Progenitor cell of endocrine pancreas (in vitro differentiated cells): ENCODE measurements at regions not wholly inside any gene's neighbourhood (a gene's known extent, or its start where the extent isn't known, plus 50 kb on each side); places are given as distances from the start of the nearest gene placed in this dataset.

Source experiments
- DNase-seq: peaks from one replicate; pipeline ENCODE4 v3.0.0; 2021; ENCODE audit warnings: low spot score; ENCODE audit not compliant: unreplicated experiment
- H3K27ac Mint-ChIP-seq: 2 replicates; pipeline ENCODE4 v1.8.0; 2021; ENCODE audit warnings: mild to moderate bottlenecking, moderate library complexity, mixed read lengths
- H3K27me3 Mint-ChIP-seq: 2 replicates; pipeline ENCODE4 v1.8.0; 2021; ENCODE audit warnings: mixed read lengths
- H3K36me3 Mint-ChIP-seq: 2 replicates; pipeline ENCODE4 v1.8.0; 2022; ENCODE audit warnings: mixed read lengths; ENCODE audit not compliant: insufficient read depth
- H3K4me1 Mint-ChIP-seq: 2 replicates; pipeline ENCODE4 v1.8.0; 2021; ENCODE audit warnings: low read depth, mixed read lengths
- H3K4me3 Mint-ChIP-seq: 2 replicates; pipeline ENCODE4 v1.8.0; 2021; ENCODE audit warnings: low read depth, mild to moderate bottlenecking, moderate library complexity, mixed read lengths
- H3K9me3 Mint-ChIP-seq: 2 replicates; pipeline ENCODE4 v1.8.0; 2021; ENCODE audit warnings: low read depth, mixed read lengths
- TF ChIP-seq, protein P1 (sequence below): fragments of 200-600 bp; sonication (generic); IDR thresholded peaks from one replicate; pipeline ENCODE4 v1.5.0; 2021; ENCODE audit warnings: antibody characterized with exemption, mild to moderate bottlenecking; ENCODE audit not compliant: unreplicated experiment

GRCh38 chr2:8378016-8378810 is 303.6 kb upstream of the ID2 start:
- peaks cover 2% of the 10 kb centered on the region for H3K4me1 Mint-ChIP-seq
- no peak overlapping the region for H3K27ac Mint-ChIP-seq
- TF ChIP-seq, protein P1, sequence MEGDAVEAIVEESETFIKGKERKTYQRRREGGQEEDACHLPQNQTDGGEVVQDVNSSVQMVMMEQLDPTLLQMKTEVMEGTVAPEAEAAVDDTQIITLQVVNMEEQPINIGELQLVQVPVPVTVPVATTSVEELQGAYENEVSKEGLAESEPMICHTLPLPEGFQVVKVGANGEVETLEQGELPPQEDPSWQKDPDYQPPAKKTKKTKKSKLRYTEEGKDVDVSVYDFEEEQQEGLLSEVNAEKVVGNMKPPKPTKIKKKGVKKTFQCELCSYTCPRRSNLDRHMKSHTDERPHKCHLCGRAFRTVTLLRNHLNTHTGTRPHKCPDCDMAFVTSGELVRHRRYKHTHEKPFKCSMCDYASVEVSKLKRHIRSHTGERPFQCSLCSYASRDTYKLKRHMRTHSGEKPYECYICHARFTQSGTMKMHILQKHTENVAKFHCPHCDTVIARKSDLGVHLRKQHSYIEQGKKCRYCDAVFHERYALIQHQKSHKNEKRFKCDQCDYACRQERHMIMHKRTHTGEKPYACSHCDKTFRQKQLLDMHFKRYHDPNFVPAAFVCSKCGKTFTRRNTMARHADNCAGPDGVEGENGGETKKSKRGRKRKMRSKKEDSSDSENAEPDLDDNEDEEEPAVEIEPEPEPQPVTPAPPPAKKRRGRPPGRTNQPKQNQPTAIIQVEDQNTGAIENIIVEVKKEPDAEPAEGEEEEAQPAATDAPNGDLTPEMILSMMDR: no peak

DNA sequence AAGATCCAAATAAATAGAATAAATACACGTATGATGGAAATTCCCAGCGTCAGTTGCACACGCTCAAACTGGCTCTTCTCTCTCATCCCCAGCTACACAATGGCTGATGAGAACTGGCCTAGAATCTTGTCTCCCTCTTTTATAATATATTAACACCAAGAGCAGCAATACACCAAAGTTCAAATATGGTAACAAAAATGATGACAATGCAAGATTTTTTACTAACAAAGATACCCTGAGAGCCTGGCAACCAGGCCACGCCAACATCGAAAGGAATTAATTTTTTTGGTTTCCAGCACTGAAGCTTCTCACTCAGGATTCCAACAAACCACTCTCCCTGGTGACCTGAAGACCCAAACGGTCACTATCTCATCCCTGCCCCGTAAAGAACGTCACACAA is 302.7 kb upstream of the ID2 start:
- TF ChIP-seq, protein P1: no peak
- Mint-ChIP-seq H3K27ac (no peak overlapping the region), H3K4me1 (peaks cover 2% of the 10 kb centered on the region), H3K9me3 (peaks cover 3% of the 10 kb centered on the region), H3K4me3 (no peak overlapping the region), H3K36me3 (no peaks in the 10 kb centered on the region), H3K27me3 (peaks cover 2% of the 10 kb centered on the region)
- DNase-seq: no peak

More at GRCh38 chr2:8378016-8378810, 303.6 kb upstream of the ID2 start:
- Mint-ChIP-seq H3K27me3 (no peaks in the 10 kb centered on the region), H3K4me3 (no peak overlapping the region), H3K36me3 (peaks cover 2% of the 10 kb centered on the region), H3K9me3 (peaks cover 6% of the 10 kb centered on the region)
- DNase-seq: no peak

- no peak overlapping the region for H3K4me3 Mint-ChIP-seq
- H3K36me3 Mint-ChIP-seq: no peaks in the 10 kb centered on the region
- H3K27ac Mint-ChIP-seq: no peak overlapping the region
- TF ChIP-seq, protein P1: no peak
- H3K4me1 Mint-ChIP-seq: peaks cover 2% of the 10 kb centered on the region
- H3K27me3 Mint-ChIP-seq: peaks cover 2% of the 10 kb centered on the region
- peaks cover 3% of the 10 kb centered on the region for H3K9me3 Mint-ChIP-seq
- DNase-seq: no peak
Observed at GRCh38 chr2:8379549-8379948, 302.3 kb upstream of the ID2 start.

- H3K4me3 Mint-ChIP-seq: no peak overlapping the region
- no peaks in the 10 kb centered on the region for H3K9me3 Mint-ChIP-seq
- H3K27ac Mint-ChIP-seq: no peak overlapping the region
Observed at GRCh38 chr2:8380026-8380425, 301.8 kb upstream of the ID2 start.

DNA sequence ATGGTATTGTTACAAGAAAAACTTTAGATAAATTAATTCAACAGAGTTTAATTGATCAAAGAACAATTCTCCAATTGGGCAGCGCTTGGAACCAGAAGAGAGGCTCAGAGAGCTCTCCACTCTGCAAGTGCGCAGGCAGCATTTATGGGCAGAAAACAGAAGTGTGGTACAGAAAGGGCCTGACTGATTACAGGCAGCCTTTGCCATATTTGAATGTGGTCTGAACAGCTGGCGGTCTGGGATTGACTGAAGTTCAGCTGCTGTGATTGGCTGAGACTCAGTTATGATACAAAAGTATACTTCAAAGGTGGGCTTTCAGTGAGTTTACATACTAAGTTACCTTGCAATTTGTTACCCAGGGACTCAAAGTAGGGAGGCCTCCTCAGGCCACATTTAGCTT is 301.3 kb upstream of the ID2 start:
- H3K9me3 Mint-ChIP-seq: no peaks in the 10 kb centered on the region
- peaks cover 2% of the 10 kb centered on the region for H3K4me1 Mint-ChIP-seq
- TF ChIP-seq, protein P1: no peak
- H3K36me3 Mint-ChIP-seq: no peaks in the 10 kb centered on the region
- peaks cover 2% of the 10 kb centered on the region for H3K27me3 Mint-ChIP-seq
- H3K27ac Mint-ChIP-seq: no peak overlapping the region
- no peak for DNase-seq
- no peak overlapping the region for H3K4me3 Mint-ChIP-seq

More at GRCh38 chr2:8380026-8380425, 301.8 kb upstream of the ID2 start:
- TF ChIP-seq, protein P1: no peak
- Mint-ChIP-seq H3K27me3 (peaks cover 2% of the 10 kb centered on the region), H3K4me1 (peaks cover 2% of the 10 kb centered on the region), H3K36me3 (no peaks in the 10 kb centered on the region)
- DNase-seq: no peak
